ENCODE measurements at regions not wholly inside any gene's neighbourhood (a gene's known extent, or its start where the extent isn't known, plus 50 kb on each side); places are given as distances from the start of the nearest gene placed in this dataset.

- WGBS (ENCODE audit: low lambda C conversion rate) = 0% methylated on average over 1 of the region's 1 CpG
- no peak overlapping the region for H3K9ac ChIP-seq (ENCODE audit: insufficient read depth, low read depth, low read length)
- H3K4me3 ChIP-seq (replicated peaks in 1 of 3; ENCODE audit: insufficient read depth in 1 of 3, low read depth in 2 of 3, low read length in 3 of 3) = no peak overlapping the region
- DNase-seq (ENCODE audit: low spot score) = peak; percentile 24
- H3K4me1 ChIP-seq (ENCODE audit: insufficient read depth, low read length) = no peaks in the 10 kb centered on the region
- intact Hi-C loops (cut with micrococcal nuclease; ENCODE audit: unreplicated experiment) = no loop called here
- no peaks in the 10 kb centered on the region for H3K36me3 ChIP-seq (replicated peaks in 1 of 2; ENCODE audit: control insufficient read depth in 1 of 2, insufficient read depth in 2 of 2, low read length in 2 of 2)
- no TSS peak for BruUV-seq (replicated peaks)
- H4K20me1 ChIP-seq (ENCODE audit: insufficient read depth, low read length) = no peaks in the 10 kb centered on the region
- no peak for TF ChIP-seq HMGA1 (CRISPR knock-in tag; conservative IDR thresholded peaks at IDR 0.05)
- TF ChIP-seq AGO2 (optimal IDR thresholded peaks at IDR 0.05; ENCODE audit: low read depth, low read length) = no peak
- TF ChIP-seq FOXK2 (IDR thresholded peaks at IDR 0.05) = no peak
- TF ChIP-seq BCL3 (CRISPR knock-in tag; IDR thresholded peaks at IDR 0.05) = no peak
- no peak for TF ChIP-seq TEAD3 (CRISPR knock-in tag; optimal IDR thresholded peaks at IDR 0.05; ENCODE audit: borderline replicate concordance)
- no peak for TF ChIP-seq HIVEP1 (CRISPR knock-in tag; IDR thresholded peaks at IDR 0.05)
- TF ChIP-seq ZNF12 (CRISPR knock-in tag; IDR thresholded peaks at IDR 0.05) = peak; percentile 81; the same call in 1 of the 2 replicates
- 0 out of 2 replicates have a peak, but pooled peaks have one; percentile 7 for TF ChIP-seq FOSL2 (CRISPR knock-in tag; IDR thresholded peaks at IDR 0.05)
- ChIA-PET POLR2A (interaction anchor here (0.6 kb wide), 1 partner anchor 376 kb away, joined by 3 read pairs; no protein-coding TSS in a partner anchor), CTCF (ENCODE audit: low intra/inter-chr PET ratio, low total read pairs) (no interaction called here)
- ATAC-seq = no peak
- no peaks in the 10 kb centered on the region for H3K79me2 ChIP-seq (ENCODE audit: insufficient read depth, low read length)
- no peak for FAIRE-seq
- no peaks in the 10 kb centered on the region for H3K27me3 ChIP-seq (ENCODE audit: control insufficient read depth in 1 of 2, insufficient read depth in 2 of 2, low read length in 2 of 2)
- in situ Hi-C loops (cut with HindIII; ENCODE audit: extremely low pct_ligation_motif_present, low pct_unique_long_range_greater_than_20kb) = no loop called here
- H3K9me3 ChIP-seq (ENCODE audit: low read length) = no peaks in the 10 kb centered on the region
- H3K4me2 ChIP-seq (ENCODE audit: low read depth, low read length) = no peak overlapping the region
- H2AFZ ChIP-seq (ENCODE audit: low read length) = no peak overlapping the region
- no peak overlapping the region for H3K27ac ChIP-seq (ENCODE audit: extremely low read length, insufficient read depth, low read length)
Measured at GRCh38 chr20:6501061-6501460, 266.4 kb upstream of the BMP2 start.

GRCh38 chr20:6499566-6499965 lies 267.9 kb upstream of the BMP2 start:
- no peaks in the 10 kb centered on the region for H3K4me1 ChIP-seq (ENCODE audit: insufficient read depth, low read length)
- H3K9me3 ChIP-seq (ENCODE audit: low read length) = no peaks in the 10 kb centered on the region
- BruUV-seq (replicated peaks) = no TSS peak
- H3K4me2 ChIP-seq (ENCODE audit: low read depth, low read length) = no peak overlapping the region
- H2AFZ ChIP-seq (ENCODE audit: low read length) = no peak overlapping the region
- no peak for DNase-seq (ENCODE audit: low spot score)
- no peak overlapping the region for H3K27ac ChIP-seq (ENCODE audit: extremely low read length, insufficient read depth, low read length)
- no peaks in the 10 kb centered on the region for H4K20me1 ChIP-seq (ENCODE audit: insufficient read depth, low read length)
- intact Hi-C loops (cut with micrococcal nuclease; ENCODE audit: unreplicated experiment) = no loop called here
- no peak for ATAC-seq
- FAIRE-seq = no peak
- H3K9ac ChIP-seq (ENCODE audit: insufficient read depth, low read depth, low read length) = no peak overlapping the region
- H3K4me3 ChIP-seq (replicated peaks in 1 of 3; ENCODE audit: insufficient read depth in 1 of 3, low read depth in 2 of 3, low read length in 3 of 3) = no peak overlapping the region
- TF ChIP-seq U2AF2 (IDR thresholded peaks at IDR 0.05; ENCODE audit: low read depth, low read length) = no peak
- TF ChIP-seq CC2D1A (CRISPR knock-in tag; IDR thresholded peaks at IDR 0.05) = no peak
- no peak for TF ChIP-seq EEA1 (CRISPR knock-in tag; IDR thresholded peaks at IDR 0.05; ENCODE audit: borderline replicate concordance)
- TF ChIP-seq ZNF121 (CRISPR knock-in tag; IDR thresholded peaks at IDR 0.05) = no peak
- CTCF ChIA-PET (ENCODE audit: low intra/inter-chr PET ratio, low total read pairs) = no interaction called here
- H3K27me3 ChIP-seq (ENCODE audit: control insufficient read depth in 1 of 2, insufficient read depth in 2 of 2, low read length in 2 of 2) = no peaks in the 10 kb centered on the region
- no peaks in the 10 kb centered on the region for H3K79me2 ChIP-seq (ENCODE audit: insufficient read depth, low read length)
- in situ Hi-C loops (cut with HindIII; ENCODE audit: extremely low pct_ligation_motif_present, low pct_unique_long_range_greater_than_20kb) = no loop called here
- H3K36me3 ChIP-seq (replicated peaks in 1 of 2; ENCODE audit: control insufficient read depth in 1 of 2, insufficient read depth in 2 of 2, low read length in 2 of 2) = no peaks in the 10 kb centered on the region
- POLR2A ChIA-PET = no interaction called here
